ENCODE measurements at regions not wholly inside any gene's neighbourhood (a gene's known extent, or its start where the extent isn't known, plus 50 kb on each side); places are given as distances from the start of the nearest gene placed in this dataset.

DNA sequence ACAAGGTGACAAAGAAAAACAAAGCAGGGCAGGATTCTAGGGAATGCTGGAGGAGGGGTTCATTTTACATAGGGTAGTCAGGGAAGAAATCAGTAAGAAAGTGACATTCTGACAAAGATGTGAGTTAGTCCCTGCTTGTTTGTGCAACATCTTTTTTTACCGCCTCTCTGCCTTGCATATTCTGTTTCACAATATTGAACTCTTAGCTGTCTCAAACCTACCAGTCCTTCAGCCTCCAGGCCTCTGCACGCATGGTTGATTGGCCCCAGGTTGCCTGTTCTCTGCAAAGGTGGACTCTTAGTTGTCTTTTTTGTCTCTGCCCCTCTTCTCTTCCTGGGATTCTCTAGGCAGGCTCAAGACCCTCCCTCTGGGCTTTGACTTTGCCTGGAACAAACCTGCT is 152.2 kb upstream of the RUNX1 start:
- Histone ChIP-seq H3K4me3 (ENCODE audit: low read depth, low read length) (no peak overlapping the region), H3K27me3 (ENCODE audit: control insufficient read depth, insufficient read depth, low read length) (no peaks in the 10 kb centered on the region), H3K9me3 (ENCODE audit: control insufficient read depth, insufficient read depth, low read depth, low read length) (0 out of 2 replicates have a peak, but pooled peaks cover 6% of the 10 kb centered on the region), H3K36me3 (ENCODE audit: control insufficient read depth, insufficient read depth, low read length) (no peaks in the 10 kb centered on the region), H3K27ac (ENCODE audit: low read depth, low read length) (no peak overlapping the region), H3K4me1 (ENCODE audit: control insufficient read depth, insufficient read depth, low read length) (peaks cover 4% of the 10 kb centered on the region), H3K9ac (ENCODE audit: low read length) (no peak overlapping the region)

DNA sequence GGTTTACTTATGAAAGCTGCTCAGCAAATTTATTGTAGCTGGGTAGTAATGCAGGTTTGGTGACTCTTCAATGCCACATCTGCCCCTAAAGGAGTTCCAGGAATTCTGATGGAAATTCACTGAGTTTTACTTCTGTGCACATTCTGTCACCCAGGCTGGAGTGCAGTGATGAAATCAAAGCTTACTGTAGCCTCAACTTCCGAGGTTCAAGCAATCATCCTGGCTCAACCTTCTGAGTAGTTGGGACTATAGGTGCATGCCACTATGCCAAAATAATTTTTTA is 150.6 kb upstream of the RUNX1 start:
- no peak overlapping the region for H3K9ac ChIP-seq (ENCODE audit: low read length)
- H3K27ac ChIP-seq (ENCODE audit: low read depth, low read length) = no peak overlapping the region
- H3K27me3 ChIP-seq (ENCODE audit: control insufficient read depth, insufficient read depth, low read length) = no peaks in the 10 kb centered on the region

DNA sequence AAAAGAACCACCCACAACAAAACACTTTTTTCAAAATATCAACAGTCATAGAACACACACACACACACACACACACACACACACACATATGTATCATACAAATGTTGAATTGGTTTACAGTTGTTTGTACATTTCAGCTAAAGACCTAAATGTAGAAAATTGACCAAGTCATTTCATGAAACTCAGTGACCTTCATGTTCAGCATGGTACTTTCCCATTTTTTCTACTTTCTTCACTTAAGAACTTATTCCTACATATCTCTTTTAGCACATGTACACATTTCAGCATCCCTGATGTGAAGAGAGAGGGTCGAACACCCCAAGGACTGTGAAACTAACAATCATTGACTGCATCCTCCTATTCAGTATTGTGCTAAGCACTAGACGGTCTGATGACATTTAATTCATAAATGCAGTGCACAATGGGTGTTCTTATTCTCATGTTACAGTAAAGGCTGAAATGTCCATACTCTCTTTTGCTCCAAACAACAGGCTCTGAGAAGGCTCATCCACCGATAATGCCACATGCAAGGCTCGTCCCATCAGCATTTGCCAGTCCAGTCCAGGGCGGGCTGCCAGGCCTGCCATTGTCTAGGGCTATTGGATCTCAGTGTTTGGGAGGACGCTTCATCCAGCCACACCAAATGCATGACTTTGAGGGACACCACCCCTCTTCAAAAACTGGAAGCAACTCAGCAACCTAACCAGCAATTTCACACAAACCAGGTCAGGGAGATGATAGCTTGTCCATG is 150.1 kb upstream of the RUNX1 start:
- Histone ChIP-seq H3K27me3 (ENCODE audit: control insufficient read depth, insufficient read depth, low read length) (no peaks in the 10 kb centered on the region), H3K4me3 (ENCODE audit: low read depth, low read length) (no peak overlapping the region), H3K27ac (ENCODE audit: low read depth, low read length) (no peak overlapping the region), H3K4me1 (ENCODE audit: control insufficient read depth, insufficient read depth, low read length) (no peaks in the 10 kb centered on the region), H3K36me3 (ENCODE audit: control insufficient read depth, insufficient read depth, low read length) (no peaks in the 10 kb centered on the region), H3K9ac (ENCODE audit: low read length) (no peak overlapping the region), H3K9me3 (ENCODE audit: control insufficient read depth, insufficient read depth, low read depth, low read length) (0 out of 2 replicates have a peak, but pooled peaks cover 6% of the 10 kb centered on the region)

More for the DNA sequence above, 150.6 kb upstream of the RUNX1 start:
- Histone ChIP-seq H3K4me3 (ENCODE audit: low read depth, low read length) (no peak overlapping the region), H3K9me3 (ENCODE audit: control insufficient read depth, insufficient read depth, low read depth, low read length) (0 out of 2 replicates have a peak, but pooled peaks cover 6% of the 10 kb centered on the region), H3K4me1 (ENCODE audit: control insufficient read depth, insufficient read depth, low read length) (no peaks in the 10 kb centered on the region), H3K36me3 (ENCODE audit: control insufficient read depth, insufficient read depth, low read length) (no peaks in the 10 kb centered on the region)

DNA sequence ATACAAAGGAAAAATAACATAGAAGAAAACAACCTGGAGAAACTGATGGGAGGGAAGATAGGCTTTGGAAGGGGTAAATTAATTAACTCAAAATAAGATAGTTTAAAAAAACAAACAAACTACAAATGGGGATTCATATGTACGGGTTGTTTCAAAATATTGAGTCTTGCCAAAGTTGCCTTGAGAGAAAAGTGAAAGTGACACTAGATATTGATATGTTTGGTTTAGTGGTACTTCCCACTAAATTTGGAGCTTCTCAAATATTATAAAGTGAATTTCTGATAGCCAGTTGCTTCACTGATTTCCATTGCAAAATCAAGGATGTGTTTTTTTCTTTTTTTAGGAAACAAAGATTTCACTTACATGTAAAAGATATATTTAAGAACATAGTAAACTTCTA is 149.5 kb upstream of the RUNX1 start:
- H3K27ac ChIP-seq (ENCODE audit: low read depth, low read length) = no peak overlapping the region

DNA sequence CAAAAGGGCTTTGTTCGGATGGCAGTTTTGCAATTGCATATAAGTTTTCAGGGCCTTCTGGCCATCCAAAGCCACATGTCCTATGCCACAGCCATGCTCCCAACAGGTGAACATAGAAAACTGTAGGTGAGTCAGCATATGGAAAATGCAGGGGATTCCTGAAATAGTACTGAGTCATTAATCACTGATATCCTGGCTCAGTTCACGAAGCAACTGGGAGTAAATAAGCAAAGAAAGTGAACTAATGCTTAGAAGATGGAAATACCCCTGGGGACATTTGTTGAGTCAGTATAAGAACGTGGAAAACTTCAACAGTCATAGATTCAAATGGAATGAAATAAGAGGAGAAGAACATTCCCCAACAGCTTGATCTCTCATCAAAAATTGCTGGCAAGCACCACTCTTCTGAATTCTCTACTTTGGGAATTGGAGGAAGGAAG is 148.9 kb upstream of the RUNX1 start:
- Histone ChIP-seq H3K9ac (ENCODE audit: low read length) (no peak overlapping the region), H3K27ac (ENCODE audit: low read depth, low read length) (no peak overlapping the region)

More for the DNA sequence above, 149.5 kb upstream of the RUNX1 start:
- Histone ChIP-seq H3K4me3 (ENCODE audit: low read depth, low read length) (no peak overlapping the region), H3K27me3 (ENCODE audit: control insufficient read depth, insufficient read depth, low read length) (no peaks in the 10 kb centered on the region), H3K9ac (ENCODE audit: low read length) (no peak overlapping the region), H3K9me3 (ENCODE audit: control insufficient read depth, insufficient read depth, low read depth, low read length) (0 out of 2 replicates have a peak, but pooled peaks cover 6% of the 10 kb centered on the region), H3K36me3 (ENCODE audit: control insufficient read depth, insufficient read depth, low read length) (no peaks in the 10 kb centered on the region), H3K4me1 (ENCODE audit: control insufficient read depth, insufficient read depth, low read length) (no peaks in the 10 kb centered on the region)

DNA sequence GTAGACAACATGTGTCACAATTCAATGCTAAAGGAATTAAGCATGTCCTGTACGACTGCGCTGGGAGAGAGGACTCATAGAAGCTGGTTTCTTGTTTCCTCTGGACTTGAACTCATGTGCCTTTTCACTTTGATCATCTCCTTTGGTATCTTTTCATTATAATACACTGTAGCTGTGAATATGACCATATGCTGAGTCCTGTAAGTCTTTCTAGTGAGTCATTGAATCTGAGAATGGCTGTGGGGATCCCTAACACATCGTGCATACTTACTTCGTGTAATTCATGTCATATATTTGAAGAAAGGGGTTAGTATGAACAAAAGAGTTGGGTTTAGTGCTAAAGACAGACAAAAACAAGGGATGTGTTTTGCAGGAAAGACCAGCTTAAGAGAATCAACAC is 148.1 kb upstream of the RUNX1 start:
- Histone ChIP-seq H3K4me1 (ENCODE audit: control insufficient read depth, insufficient read depth, low read length) (no peaks in the 10 kb centered on the region), H3K9ac (ENCODE audit: low read length) (no peak overlapping the region), H3K36me3 (ENCODE audit: control insufficient read depth, insufficient read depth, low read length) (no peaks in the 10 kb centered on the region), H3K4me3 (ENCODE audit: low read depth, low read length) (no peak overlapping the region), H3K27me3 (ENCODE audit: control insufficient read depth, insufficient read depth, low read length) (no peaks in the 10 kb centered on the region), H3K27ac (ENCODE audit: low read depth, low read length) (no peak overlapping the region), H3K9me3 (ENCODE audit: control insufficient read depth, insufficient read depth, low read depth, low read length) (0 out of 2 replicates have a peak, but pooled peaks cover 6% of the 10 kb centered on the region)

More for the DNA sequence above, 148.9 kb upstream of the RUNX1 start:
- Histone ChIP-seq H3K27me3 (ENCODE audit: control insufficient read depth, insufficient read depth, low read length) (no peaks in the 10 kb centered on the region), H3K4me3 (ENCODE audit: low read depth, low read length) (no peak overlapping the region), H3K4me1 (ENCODE audit: control insufficient read depth, insufficient read depth, low read length) (no peaks in the 10 kb centered on the region), H3K9me3 (ENCODE audit: control insufficient read depth, insufficient read depth, low read depth, low read length) (0 out of 2 replicates have a peak, but pooled peaks cover 6% of the 10 kb centered on the region), H3K36me3 (ENCODE audit: control insufficient read depth, insufficient read depth, low read length) (no peaks in the 10 kb centered on the region)

DNA sequence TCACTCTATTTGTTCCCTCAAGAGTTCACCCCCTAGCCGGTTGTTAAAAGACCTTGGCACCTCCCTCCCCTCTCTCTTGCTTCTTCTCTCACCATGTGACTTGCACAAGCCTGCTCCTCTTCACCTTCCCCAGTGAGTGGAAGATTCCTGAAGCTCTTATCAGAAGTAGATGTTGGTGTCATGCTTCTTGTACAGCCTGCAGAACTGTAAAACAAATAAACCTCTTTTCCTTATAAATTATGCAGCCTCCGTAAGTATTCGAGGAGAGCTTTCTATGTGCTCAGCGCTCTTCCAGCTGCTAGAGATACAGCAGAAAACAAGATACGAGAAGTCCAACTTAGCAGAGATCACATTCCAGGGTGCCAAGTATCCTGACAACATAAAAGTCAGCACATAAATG is 147.0 kb upstream of the RUNX1 start:
- Histone ChIP-seq H3K4me1 (ENCODE audit: control insufficient read depth, insufficient read depth, low read length) (no peaks in the 10 kb centered on the region), H3K36me3 (ENCODE audit: control insufficient read depth, insufficient read depth, low read length) (no peaks in the 10 kb centered on the region), H3K27me3 (ENCODE audit: control insufficient read depth, insufficient read depth, low read length) (no peaks in the 10 kb centered on the region), H3K9ac (ENCODE audit: low read length) (no peak overlapping the region), H3K27ac (ENCODE audit: low read depth, low read length) (no peak overlapping the region), H3K9me3 (ENCODE audit: control insufficient read depth, insufficient read depth, low read depth, low read length) (0 out of 2 replicates have a peak, but pooled peaks cover 6% of the 10 kb centered on the region), H3K4me3 (ENCODE audit: low read depth, low read length) (no peak overlapping the region)

DNA sequence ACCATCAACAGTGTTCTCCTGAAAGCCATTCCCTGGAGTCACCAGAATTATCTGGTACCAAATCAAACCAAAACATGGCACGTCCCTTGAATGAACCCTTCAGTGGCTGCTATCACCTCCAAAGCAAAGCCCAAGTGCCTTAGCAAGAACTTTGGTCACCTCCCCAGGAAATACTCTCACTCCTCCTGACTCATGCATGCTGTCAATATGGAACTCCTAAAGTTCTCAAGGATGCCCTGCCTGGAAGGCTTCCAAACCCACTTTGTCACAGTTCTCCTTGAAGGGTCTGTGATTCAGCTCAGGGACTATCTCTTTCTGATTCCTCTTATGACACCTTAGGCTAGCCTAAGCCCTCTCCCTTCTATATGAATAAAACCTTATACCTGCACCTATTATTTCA is 146.1 kb upstream of the RUNX1 start:
- Histone ChIP-seq H3K27me3 (ENCODE audit: control insufficient read depth, insufficient read depth, low read length) (no peaks in the 10 kb centered on the region), H3K27ac (ENCODE audit: low read depth, low read length) (no peak overlapping the region), H3K36me3 (ENCODE audit: control insufficient read depth, insufficient read depth, low read length) (no peaks in the 10 kb centered on the region), H3K9ac (ENCODE audit: low read length) (no peak overlapping the region), H3K4me3 (ENCODE audit: low read depth, low read length) (no peak overlapping the region), H3K9me3 (ENCODE audit: control insufficient read depth, insufficient read depth, low read depth, low read length) (0 out of 2 replicates have a peak, but pooled peaks cover 6% of the 10 kb centered on the region), H3K4me1 (ENCODE audit: control insufficient read depth, insufficient read depth, low read length) (no peaks in the 10 kb centered on the region)

DNA sequence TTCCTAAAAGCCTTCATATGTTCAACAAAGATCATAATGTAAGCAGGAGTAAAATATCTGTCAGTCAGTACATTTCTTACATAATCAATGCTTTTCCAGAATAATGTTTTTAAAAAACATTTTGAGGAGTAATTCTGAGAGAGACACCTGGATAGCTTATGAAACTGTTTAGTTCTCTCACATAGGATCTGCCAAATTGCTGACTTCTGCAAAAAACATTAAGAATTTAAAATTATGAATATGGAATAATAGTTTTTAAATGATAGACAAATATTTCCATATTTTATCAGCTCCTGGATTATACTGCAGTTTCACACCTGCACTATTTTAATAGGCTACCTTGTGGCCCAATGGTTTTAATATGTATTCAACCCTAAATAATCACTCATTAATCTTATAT is 142.7 kb upstream of the RUNX1 start:
- Histone ChIP-seq H3K4me3 (ENCODE audit: low read depth, low read length) (no peak overlapping the region), H3K27ac (ENCODE audit: low read depth, low read length) (no peak overlapping the region), H3K27me3 (ENCODE audit: control insufficient read depth, insufficient read depth, low read length) (no peaks in the 10 kb centered on the region), H3K4me1 (ENCODE audit: control insufficient read depth, insufficient read depth, low read length) (peaks cover 6% of the 10 kb centered on the region), H3K9me3 (ENCODE audit: control insufficient read depth, insufficient read depth, low read depth, low read length) (0 out of 2 replicates have a peak, but pooled peaks cover 2% of the 10 kb centered on the region), H3K9ac (ENCODE audit: low read length) (no peak overlapping the region), H3K36me3 (ENCODE audit: control insufficient read depth, insufficient read depth, low read length) (no peaks in the 10 kb centered on the region)

DNA sequence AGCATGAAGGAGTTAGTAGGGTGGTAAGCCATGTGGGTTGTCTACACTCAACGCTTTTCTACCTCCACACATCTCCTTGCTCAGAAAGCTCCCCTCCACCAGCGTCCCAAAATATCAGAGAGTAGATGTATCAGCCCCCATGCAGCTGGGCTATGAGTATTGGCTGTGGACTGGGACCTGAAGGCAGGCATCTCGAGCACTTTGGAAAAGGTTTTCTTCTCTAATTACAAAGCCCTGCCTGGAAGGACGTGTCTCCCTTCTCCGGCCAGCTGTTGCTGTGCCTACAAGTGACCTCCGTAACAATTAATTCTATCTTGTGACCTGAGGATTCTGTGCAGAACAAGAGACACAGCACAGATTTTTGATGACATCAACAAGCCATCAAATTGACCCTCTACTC is 142.0 kb upstream of the RUNX1 start:
- no peak overlapping the region for H3K27ac ChIP-seq (ENCODE audit: low read depth, low read length)
- H3K9ac ChIP-seq (ENCODE audit: low read length) = no peak overlapping the region
- H3K4me3 ChIP-seq (ENCODE audit: low read depth, low read length) = no peak overlapping the region
- no peaks in the 10 kb centered on the region for H3K9me3 ChIP-seq (ENCODE audit: control insufficient read depth, insufficient read depth, low read depth, low read length)
- no peaks in the 10 kb centered on the region for H3K27me3 ChIP-seq (ENCODE audit: control insufficient read depth, insufficient read depth, low read length)
- H3K36me3 ChIP-seq (ENCODE audit: control insufficient read depth, insufficient read depth, low read length) = no peaks in the 10 kb centered on the region
- H3K4me1 ChIP-seq (ENCODE audit: control insufficient read depth, insufficient read depth, low read length) = peaks cover 6% of the 10 kb centered on the region

DNA sequence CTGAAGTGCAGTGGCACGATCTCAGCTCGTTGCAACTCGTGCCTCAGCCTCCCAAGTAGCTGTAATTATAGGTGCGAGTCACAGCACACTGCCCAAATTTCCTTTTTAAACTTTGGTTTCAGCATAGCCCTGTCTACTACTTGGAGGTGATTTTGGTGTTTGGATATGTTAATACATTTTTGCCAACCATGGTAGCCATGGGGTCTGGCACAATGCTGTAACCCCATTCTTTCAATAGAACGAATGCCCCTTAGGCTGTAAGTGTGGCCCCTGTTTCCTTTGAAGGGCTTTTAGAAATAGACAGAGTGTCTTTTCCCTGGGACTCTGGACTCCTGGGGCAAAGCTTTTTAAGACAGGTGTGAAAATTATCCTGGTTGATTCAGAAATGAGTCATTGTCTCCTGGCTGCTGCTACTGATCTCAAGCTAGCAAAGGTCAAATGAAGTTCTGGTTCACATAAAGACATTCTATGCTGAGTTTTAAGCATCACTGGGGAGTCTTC is 141.1 kb upstream of the RUNX1 start:
- no peaks in the 10 kb centered on the region for H3K9me3 ChIP-seq (ENCODE audit: control insufficient read depth, insufficient read depth, low read depth, low read length)
- H3K27ac ChIP-seq (ENCODE audit: low read depth, low read length) = no peak overlapping the region
- H3K9ac ChIP-seq (ENCODE audit: low read length) = no peak overlapping the region
- peaks cover 6% of the 10 kb centered on the region for H3K4me1 ChIP-seq (ENCODE audit: control insufficient read depth, insufficient read depth, low read length)
- H3K27me3 ChIP-seq (ENCODE audit: control insufficient read depth, insufficient read depth, low read length) = no peaks in the 10 kb centered on the region
- H3K36me3 ChIP-seq (ENCODE audit: control insufficient read depth, insufficient read depth, low read length) = no peaks in the 10 kb centered on the region
- H3K4me3 ChIP-seq (ENCODE audit: low read depth, low read length) = no peak overlapping the region
